ENCODE measurements at regions not wholly inside any gene's neighbourhood (a gene's known extent, or its start where the extent isn't known, plus 50 kb on each side); places are given as distances from the start of the nearest gene placed in this dataset.

DNA sequence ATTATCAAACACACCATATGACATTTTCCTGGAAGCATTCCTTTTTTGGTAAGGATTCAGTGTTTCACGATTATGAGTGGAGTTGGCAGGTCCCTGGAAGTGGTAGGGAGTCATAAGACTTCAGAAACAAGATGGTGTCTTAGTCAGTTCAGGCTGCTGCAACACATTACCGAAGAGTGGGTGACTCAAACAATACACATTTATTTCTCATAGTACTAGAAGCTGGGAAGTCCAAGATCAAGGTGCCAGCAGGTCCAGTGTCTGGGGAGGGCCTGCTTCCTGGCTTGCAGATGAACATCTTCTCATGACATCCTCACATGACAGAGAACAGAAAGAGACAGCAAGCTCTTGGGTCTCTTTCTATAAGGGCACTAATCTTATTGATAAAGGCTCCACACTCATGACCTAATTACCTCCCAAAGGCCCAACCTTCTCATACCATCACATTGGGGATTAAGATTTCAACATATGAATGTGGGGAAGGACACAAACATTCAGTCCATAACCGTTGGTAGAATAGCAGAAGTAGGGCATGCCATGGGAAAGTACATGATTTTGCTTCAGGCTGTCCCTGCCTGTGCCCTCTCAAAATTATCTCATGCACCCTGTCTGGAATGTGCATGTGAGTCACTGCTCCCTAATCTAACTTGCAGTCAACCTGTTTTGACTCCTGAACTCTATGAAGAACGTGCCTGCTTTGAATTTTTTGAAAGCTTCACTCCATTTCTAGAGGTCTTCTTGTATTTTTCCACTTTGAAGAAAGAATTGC, 72.5 kb downstream of the GTPBP8 start:
- Histone ChIP-seq H3K27me3 (ENCODE audit: control insufficient read depth in 3 of 3, insufficient read depth in 3 of 3, low read depth in 1 of 3, low read length in 3 of 3) (no peaks in the 10 kb centered on the region), H3K4me3 (ENCODE audit: low read length in 2 of 2) (no peak overlapping the region), H3K79me1 (ENCODE audit: low read depth, low read length) (no peaks in the 10 kb centered on the region)

DNA sequence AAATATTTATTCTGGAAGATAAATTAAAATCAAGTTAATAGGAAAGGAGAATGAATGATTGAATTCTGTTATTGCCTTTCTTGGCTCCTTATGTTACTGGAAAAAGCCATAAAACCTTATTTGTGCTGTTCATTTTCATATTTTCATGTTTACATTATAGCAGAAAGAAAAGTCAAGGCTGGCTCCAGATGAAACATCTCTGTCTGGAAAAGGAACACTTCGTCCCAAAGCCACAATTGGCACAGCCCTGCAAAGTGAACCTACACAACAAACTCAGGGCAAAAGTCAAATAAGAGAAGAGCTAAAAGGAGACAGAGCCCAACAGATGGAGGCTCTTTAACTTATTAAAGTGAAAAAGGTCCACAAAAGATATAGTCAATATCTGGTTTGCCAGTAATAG, 73.4 kb downstream of the GTPBP8 start:
- no peak overlapping the region for H3K4me3 ChIP-seq (ENCODE audit: low read length in 2 of 2)
- whole genome bisulfite sequencing, 2 donors (ENCODE audit: extremely low coverage in 2 of 2, insufficient read length in 2 of 2, insufficient replicate concordance in 1 of 2), result no CpG with 5 or more reads among the region's 1 CpG
- peaks cover 0 to 11% of the 10 kb centered on the region in 2 donors for H3K9me3 ChIP-seq (replicated peaks in 1 of 2; ENCODE audit: control insufficient read depth in 2 of 2, insufficient read depth in 1 of 2, low read depth in 1 of 2, low read length in 2 of 2)
- H2AK5ac ChIP-seq (ENCODE audit: low read depth, low read length), result no peak overlapping the region
- no peaks in the 10 kb centered on the region for H3K4me1 ChIP-seq (ENCODE audit: control insufficient read depth in 2 of 2, insufficient read depth in 1 of 2, low read depth in 1 of 2, low read length in 2 of 2)
- H3K27me3 ChIP-seq (ENCODE audit: control insufficient read depth in 3 of 3, insufficient read depth in 3 of 3, low read depth in 1 of 3, low read length in 3 of 3), result no peaks in the 10 kb centered on the region
- H4K8ac ChIP-seq (ENCODE audit: low read depth, low read length), result no peak overlapping the region
- H2BK12ac ChIP-seq (ENCODE audit: low read length), result no peak overlapping the region
- no peak overlapping the region for H2AFZ ChIP-seq (ENCODE audit: low read length)
- no peak overlapping the region for H3K27ac ChIP-seq (replicated peaks; ENCODE audit: low read length)
- no peak overlapping the region for H2BK120ac ChIP-seq (ENCODE audit: low read depth, low read length)
- H3K9ac ChIP-seq (ENCODE audit: low read depth, low read length, poor library complexity), result no peak overlapping the region
- H3K18ac ChIP-seq (ENCODE audit: low read length), result no peak overlapping the region
- H3K4ac ChIP-seq (ENCODE audit: low read length), result no peak overlapping the region
- no peak overlapping the region for H2BK5ac ChIP-seq (ENCODE audit: low read length)
- no peak overlapping the region for H4K91ac ChIP-seq (ENCODE audit: low read depth, low read length, poor library complexity)
- H3K23ac ChIP-seq (ENCODE audit: low read depth, low read length, poor library complexity), result no peak overlapping the region
- H3K4me2 ChIP-seq (ENCODE audit: insufficient read depth, low read length, poor library complexity, severe bottlenecking), result no peak overlapping the region
- no peaks in the 10 kb centered on the region for H3K36me3 ChIP-seq (replicated peaks in 1 of 2; ENCODE audit: control insufficient read depth in 2 of 2, insufficient read depth in 2 of 2, low read length in 2 of 2)
- no peak for DNase-seq (ENCODE audit: low spot score)
- no peaks in the 10 kb centered on the region for H3K79me1 ChIP-seq (ENCODE audit: low read depth, low read length)
- H2BK15ac ChIP-seq (ENCODE audit: low read length), result no peak overlapping the region
- H3K14ac ChIP-seq (ENCODE audit: low read length), result no peak overlapping the region

More for the DNA sequence above, 72.5 kb downstream of the GTPBP8 start:
- Histone ChIP-seq H3K4me1 (ENCODE audit: control insufficient read depth in 2 of 2, insufficient read depth in 1 of 2, low read depth in 1 of 2, low read length in 2 of 2) (no peaks in the 10 kb centered on the region), H4K91ac (ENCODE audit: low read depth, low read length, poor library complexity) (no peak overlapping the region), H3K27ac (replicated peaks; ENCODE audit: low read length) (no peak overlapping the region), H3K14ac (ENCODE audit: low read length) (no peak overlapping the region), H3K36me3 (replicated peaks in 1 of 2; ENCODE audit: control insufficient read depth in 2 of 2, insufficient read depth in 2 of 2, low read length in 2 of 2) (no peaks in the 10 kb centered on the region), H4K8ac (ENCODE audit: low read depth, low read length) (no peak overlapping the region), H3K23ac (ENCODE audit: low read depth, low read length, poor library complexity) (no peak overlapping the region), H3K4ac (ENCODE audit: low read length) (no peak overlapping the region), H2BK15ac (ENCODE audit: low read length) (no peak overlapping the region), H2BK12ac (ENCODE audit: low read length) (no peak overlapping the region), H2AK5ac (ENCODE audit: low read depth, low read length) (no peak overlapping the region), H3K9ac (ENCODE audit: low read depth, low read length, poor library complexity) (no peak overlapping the region), H2AFZ (ENCODE audit: low read length) (no peak overlapping the region), H2BK120ac (ENCODE audit: low read depth, low read length) (no peak overlapping the region), H2BK5ac (ENCODE audit: low read length) (no peak overlapping the region), H3K9me3 (replicated peaks in 1 of 2; ENCODE audit: control insufficient read depth in 2 of 2, insufficient read depth in 1 of 2, low read depth in 1 of 2, low read length in 2 of 2) (peaks cover 0 to 11% of the 10 kb centered on the region in 2 donors), H3K4me2 (ENCODE audit: insufficient read depth, low read length, poor library complexity, severe bottlenecking) (no peak overlapping the region), H3K18ac (ENCODE audit: low read length) (no peak overlapping the region)
- no peak for DNase-seq (ENCODE audit: low spot score)
- no CpG with 5 or more reads among the region's 4 CpGs for WGBS, 2 donors (ENCODE audit: extremely low coverage in 2 of 2, insufficient read length in 2 of 2, insufficient replicate concordance in 1 of 2)

DNA sequence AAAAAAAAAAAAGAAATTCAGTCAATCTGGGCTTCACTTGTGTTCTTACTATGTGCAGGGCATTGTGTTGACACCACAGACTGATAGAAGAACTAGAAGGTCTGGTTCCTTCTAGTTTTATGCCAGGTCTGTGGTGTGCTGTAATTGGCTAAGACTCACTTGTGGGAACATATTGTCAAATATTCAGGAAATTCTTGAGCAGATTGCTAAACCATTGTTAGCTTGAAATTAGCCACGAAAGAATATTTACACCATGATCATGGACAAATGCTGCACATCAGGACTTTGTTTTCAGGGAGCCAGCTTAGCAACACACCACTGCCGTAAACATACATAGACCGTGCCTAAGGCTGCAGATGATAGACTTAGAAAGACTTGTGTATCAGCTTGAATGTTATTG, 74.6 kb downstream of the GTPBP8 start:
- no CpG with 5 or more reads among the region's 3 CpGs for WGBS, 2 donors (ENCODE audit: extremely low coverage in 2 of 2, insufficient read length in 2 of 2, insufficient replicate concordance in 1 of 2)

DNA sequence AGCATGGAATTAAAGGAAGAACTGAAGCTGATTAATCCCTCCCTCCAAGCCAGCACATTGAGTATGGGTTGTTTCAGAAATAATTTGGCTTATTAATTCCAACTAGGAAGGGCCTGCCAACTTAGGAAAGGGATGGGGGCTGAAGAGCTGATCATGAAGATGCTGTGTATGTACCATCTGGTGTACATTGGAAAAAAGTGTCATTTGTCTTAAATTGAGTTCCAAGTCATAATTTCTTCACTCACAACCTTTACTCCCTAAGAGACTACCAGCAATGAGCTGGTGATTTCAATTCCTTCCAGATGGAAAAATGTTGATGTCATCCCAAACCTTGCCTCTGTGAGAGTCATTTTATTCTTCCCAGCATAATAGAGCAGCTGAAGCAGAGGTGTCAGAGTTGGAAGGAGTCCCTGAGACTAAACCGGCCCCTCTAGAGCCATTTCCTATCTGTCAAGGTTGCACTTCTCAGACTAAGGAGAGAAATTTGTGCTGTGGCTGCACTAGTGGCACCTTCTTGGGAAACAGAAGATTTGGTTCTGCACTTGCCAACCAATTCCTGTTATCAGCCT, 79.4 kb downstream of the GTPBP8 start:
- peaks cover 3 to 4% of the 10 kb centered on the region in 2 donors for H3K4me1 ChIP-seq (ENCODE audit: control insufficient read depth in 2 of 2, insufficient read depth in 1 of 2, low read depth in 1 of 2, low read length in 2 of 2)
- no peak overlapping the region for H3K18ac ChIP-seq (ENCODE audit: low read length)
- no peak overlapping the region for H3K4me2 ChIP-seq (ENCODE audit: insufficient read depth, low read length, poor library complexity, severe bottlenecking)
- H3K27me3 ChIP-seq (ENCODE audit: control insufficient read depth in 3 of 3, insufficient read depth in 3 of 3, low read depth in 1 of 3, low read length in 3 of 3), result no peaks in the 10 kb centered on the region
- H2AFZ ChIP-seq (ENCODE audit: low read length), result no peak overlapping the region
- H3K9ac ChIP-seq (ENCODE audit: low read depth, low read length, poor library complexity), result no peak overlapping the region
- peaks cover 0 to 11% of the 10 kb centered on the region in 2 donors for H3K9me3 ChIP-seq (replicated peaks in 1 of 2; ENCODE audit: control insufficient read depth in 2 of 2, insufficient read depth in 1 of 2, low read depth in 1 of 2, low read length in 2 of 2)
- no peak overlapping the region for H4K91ac ChIP-seq (ENCODE audit: low read depth, low read length, poor library complexity)
- H3K4ac ChIP-seq (ENCODE audit: low read length), result no peak overlapping the region
- H3K27ac ChIP-seq (replicated peaks; ENCODE audit: low read length), result no peak overlapping the region
- no peak overlapping the region for H3K23ac ChIP-seq (ENCODE audit: low read depth, low read length, poor library complexity)
- no peaks in the 10 kb centered on the region for H3K36me3 ChIP-seq (replicated peaks in 1 of 2; ENCODE audit: control insufficient read depth in 2 of 2, insufficient read depth in 2 of 2, low read length in 2 of 2)
- no peaks in the 10 kb centered on the region for H3K79me1 ChIP-seq (ENCODE audit: low read depth, low read length)
- H2AK5ac ChIP-seq (ENCODE audit: low read depth, low read length), result no peak overlapping the region
- H3K14ac ChIP-seq (ENCODE audit: low read length), result no peak overlapping the region
- H2BK15ac ChIP-seq (ENCODE audit: low read length), result no peak overlapping the region
- no peak for DNase-seq (ENCODE audit: low spot score)
- no peak overlapping the region for H2BK5ac ChIP-seq (ENCODE audit: low read length)
- H2BK12ac ChIP-seq (ENCODE audit: low read length), result no peak overlapping the region
- no peak overlapping the region for H2BK120ac ChIP-seq (ENCODE audit: low read depth, low read length)
- WGBS, 2 donors (ENCODE audit: extremely low coverage in 2 of 2, insufficient read length in 2 of 2, insufficient replicate concordance in 1 of 2), result no CpG with 5 or more reads among the region's 1 CpG
- H4K8ac ChIP-seq (ENCODE audit: low read depth, low read length), result no peak overlapping the region
- H3K4me3 ChIP-seq (ENCODE audit: low read length in 2 of 2), result no peak overlapping the region

More for the DNA sequence above, 74.6 kb downstream of the GTPBP8 start:
- Histone ChIP-seq H3K14ac (ENCODE audit: low read length) (no peak overlapping the region), H4K91ac (ENCODE audit: low read depth, low read length, poor library complexity) (no peak overlapping the region), H2AK5ac (ENCODE audit: low read depth, low read length) (no peak overlapping the region), H3K27ac (replicated peaks; ENCODE audit: low read length) (no peak overlapping the region), H2BK15ac (ENCODE audit: low read length) (no peak overlapping the region), H3K9me3 (replicated peaks in 1 of 2; ENCODE audit: control insufficient read depth in 2 of 2, insufficient read depth in 1 of 2, low read depth in 1 of 2, low read length in 2 of 2) (peaks cover 0 to 11% of the 10 kb centered on the region in 2 donors), H2BK5ac (ENCODE audit: low read length) (no peak overlapping the region), H2AFZ (ENCODE audit: low read length) (no peak overlapping the region), H3K27me3 (ENCODE audit: control insufficient read depth in 3 of 3, insufficient read depth in 3 of 3, low read depth in 1 of 3, low read length in 3 of 3) (no peaks in the 10 kb centered on the region), H3K4me1 (ENCODE audit: control insufficient read depth in 2 of 2, insufficient read depth in 1 of 2, low read depth in 1 of 2, low read length in 2 of 2) (no peaks in the 10 kb centered on the region), H3K79me1 (ENCODE audit: low read depth, low read length) (no peaks in the 10 kb centered on the region), H2BK12ac (ENCODE audit: low read length) (no peak overlapping the region), H2BK120ac (ENCODE audit: low read depth, low read length) (no peak overlapping the region), H3K4me3 (ENCODE audit: low read length in 2 of 2) (no peak overlapping the region), H3K18ac (ENCODE audit: low read length) (no peak overlapping the region), H3K9ac (ENCODE audit: low read depth, low read length, poor library complexity) (no peak overlapping the region), H3K4ac (ENCODE audit: low read length) (no peak overlapping the region), H3K23ac (ENCODE audit: low read depth, low read length, poor library complexity) (no peak overlapping the region), H3K4me2 (ENCODE audit: insufficient read depth, low read length, poor library complexity, severe bottlenecking) (no peak overlapping the region), H3K36me3 (replicated peaks in 1 of 2; ENCODE audit: control insufficient read depth in 2 of 2, insufficient read depth in 2 of 2, low read length in 2 of 2) (no peaks in the 10 kb centered on the region), H4K8ac (ENCODE audit: low read depth, low read length) (no peak overlapping the region)
- DNase-seq (ENCODE audit: low spot score), result no peak

Data from neuronal stem cell (in vitro differentiated cells).